GM23338 (cell line): ENCODE measurements at regions not wholly inside any gene's neighbourhood (a gene's known extent, or its start where the extent isn't known, plus 50 kb on each side); places are given as distances from the start of the nearest gene placed in this dataset.

ENCODE experiments used
- ATAC-seq: fragments of 200-7000 bp; cut with Tn5 transposase; 3 replicates; pipeline ENCODE4 v1.9.1; 2020
- DNase-seq: peaks from one replicate; pipeline ENCODE4 v3.0.0-alpha.2; 2015; ENCODE audit warnings: low spot score
- H2AFZ ChIP-seq: fragments of 200-600 bp; sonication (generic); 2 replicates; pipeline ENCODE4 v1.8.0; 2016; ENCODE audit warnings: antibody characterized with exemption, mild to moderate bottlenecking, moderate library complexity
- H3F3A ChIP-seq: fragments of 200-600 bp; sonication (generic); replicated peaks from 2 replicates; pipeline ENCODE4 v1.8.0; 2017; ENCODE audit warnings: antibody characterized with exemption, mixed run types, low read depth
- H3K27ac ChIP-seq: fragments of 200-600 bp; sonication (generic); 2 replicates; pipeline ENCODE4 v1.6.1; 2016; ENCODE audit warnings: low read depth
- H3K27me3 ChIP-seq: fragments of 200-600 bp; sonication (generic); 2 replicates; pipeline ENCODE4 v1.8.0; 2016; ENCODE audit warnings: mild to moderate bottlenecking, mixed run types, moderate library complexity; ENCODE audit not compliant: insufficient read depth
- H3K36me3 ChIP-seq: fragments of 200-600 bp; sonication (generic); 2 replicates; pipeline ENCODE4 v1.8.0; 2016; ENCODE audit warnings: mild to moderate bottlenecking; ENCODE audit not compliant: insufficient read depth
- H3K4me1 ChIP-seq: fragments of 200-600 bp; sonication (generic); 2 replicates; pipeline ENCODE4 v1.8.0; 2016; ENCODE audit warnings: mild to moderate bottlenecking, moderate library complexity; ENCODE audit not compliant: insufficient read depth
- H3K4me2 ChIP-seq: fragments of 200-600 bp; sonication (generic); 2 replicates; pipeline ENCODE4 v1.7.1; 2017; ENCODE audit warnings: mixed run types
- H3K4me3 ChIP-seq: fragments of 200-600 bp; sonication (generic); 2 replicates; pipeline ENCODE4 v1.6.1; 2016; ENCODE audit warnings: mixed run types
- H3K79me2 ChIP-seq: fragments of 200-600 bp; sonication (generic); replicated peaks from 2 replicates; pipeline ENCODE4 v1.8.0; 2017; ENCODE audit warnings: mild to moderate bottlenecking; ENCODE audit not compliant: insufficient read depth
- H3K9me2 ChIP-seq: fragments of 200-600 bp; sonication (generic); 2 replicates; pipeline ENCODE4 v1.8.0; 2017; ENCODE audit not compliant: insufficient read depth
- H4K20me1 ChIP-seq: fragments of 200-600 bp; sonication (generic); replicated peaks from 2 replicates; pipeline ENCODE4 v1.8.0; 2017; ENCODE audit warnings: mild to moderate bottlenecking; ENCODE audit not compliant: insufficient read depth
- H3K27ac Mint-ChIP-seq: 2 replicates; pipeline ENCODE4 v1.8.0; 2020; ENCODE audit warnings: inconsistent platforms, mild to moderate bottlenecking, moderate library complexity, mixed read lengths
- H3K27me3 Mint-ChIP-seq: 3 replicates; pipeline ENCODE4 v1.8.0; 2022; ENCODE audit warnings: low read depth, mild to moderate bottlenecking, moderate library complexity, mixed read lengths, inconsistent platforms; ENCODE audit not compliant: insufficient read depth, poor library complexity
- H3K36me3 Mint-ChIP-seq: 3 replicates; pipeline ENCODE4 v1.8.0; 2021; ENCODE audit warnings: low read depth, mild to moderate bottlenecking, inconsistent platforms, moderate library complexity, mixed read lengths
- H3K4me1 Mint-ChIP-seq: 3 replicates; pipeline ENCODE4 v1.8.0; 2020; ENCODE audit warnings: mild to moderate bottlenecking, inconsistent platforms, mixed read lengths
- H3K4me3 Mint-ChIP-seq: 3 replicates; pipeline ENCODE4 v1.8.0; 2021; ENCODE audit warnings: moderate library complexity, mild to moderate bottlenecking, inconsistent platforms, mixed read lengths
- H3K9me3 Mint-ChIP-seq: 3 replicates; pipeline ENCODE4 v1.8.0; 2020; ENCODE audit warnings: moderate library complexity, mild to moderate bottlenecking, inconsistent platforms, mixed read lengths
- CTCF ChIP-seq, 2 experiments: fragments of 200-600 bp in 1 of 2; sonication (generic) in 1 of 2; conservative IDR thresholded peaks; 2 replicates each; pipeline versions ENCODE4 v1.5.1 to v1.6.1; 2016 to 2017; ENCODE audit warnings: antibody characterized with exemption in 2 of 2, low read depth in 2 of 2, mild to moderate bottlenecking in 2 of 2, moderate library complexity in 1 of 2
- EZH2phosphoT487 ChIP-seq: fragments of 200-600 bp; sonication (generic); IDR thresholded peaks from one replicate; pipeline ENCODE4 v1.8.1; 2018; ENCODE audit warnings: antibody characterized with exemption; ENCODE audit not compliant: unreplicated experiment
- NANOG ChIP-seq: IDR thresholded peaks from 2 replicates; pipeline ENCODE4 v1.6.1; 2016; ENCODE audit warnings: antibody characterized with exemption, borderline replicate concordance
- STAT1 ChIP-seq: IDR thresholded peaks from one replicate; pipeline ENCODE4 v1.6.1; 2016; ENCODE audit warnings: antibody characterized with exemption; ENCODE audit not compliant: unreplicated experiment
- ZNF114 ChIP-seq: fragments of 250-450 bp; sonication (Bioruptor Pico); IDR thresholded peaks from 2 replicates; pipeline ENCODE4 v1.5.0; 2020; ENCODE audit warnings: mild to moderate bottlenecking, moderate library complexity
- ZNF462 ChIP-seq: fragments of 250-450 bp; sonication (Bioruptor Pico); IDR thresholded peaks from 2 replicates; pipeline ENCODE4 v1.5.0; 2020; ENCODE audit warnings: mild to moderate bottlenecking, moderate library complexity
- TF ChIP-seq, protein P1 (sequence below): IDR thresholded peaks from one replicate; pipeline ENCODE4 v1.6.1; 2018; ENCODE audit warnings: antibody characterized with exemption; ENCODE audit not compliant: unreplicated experiment

DNA sequence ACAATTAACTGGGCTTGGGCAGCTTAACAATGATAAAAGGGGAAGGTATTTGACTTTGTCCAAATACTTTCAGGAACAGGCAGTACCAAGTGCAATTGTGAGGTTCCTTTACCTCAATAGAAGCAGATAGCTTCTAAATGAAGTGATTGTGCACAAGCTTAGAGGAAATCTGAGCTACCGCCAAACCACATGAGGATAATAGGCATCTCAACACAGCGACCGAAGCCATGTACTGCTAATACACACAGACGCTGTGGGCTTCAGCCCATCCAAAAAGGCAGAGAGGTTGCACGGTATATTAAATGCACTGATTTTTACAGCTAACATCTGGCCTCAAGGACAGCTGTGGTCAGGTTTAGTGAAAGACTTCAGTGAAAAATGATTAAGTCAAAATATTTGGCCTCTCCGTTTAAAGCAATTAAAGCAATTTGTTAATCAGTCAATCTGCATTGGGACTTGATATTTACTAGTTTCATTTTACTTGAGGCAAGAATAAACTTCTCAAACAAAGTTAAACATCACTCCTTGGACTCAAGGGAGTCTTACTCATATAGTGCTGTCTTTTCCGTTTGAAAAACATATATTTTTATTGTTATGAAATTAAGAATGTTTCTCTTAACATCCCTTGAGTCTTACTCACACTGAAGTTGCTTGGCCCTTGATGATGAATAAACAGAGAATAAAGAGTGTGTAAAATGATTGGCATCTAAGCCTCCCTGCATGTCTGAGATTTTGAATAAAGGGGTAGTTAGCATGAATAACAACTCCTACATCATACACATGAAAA is 306.3 kb downstream of the C7orf25 start:
- Mint-ChIP-seq H3K27ac (no peak overlapping the region), H3K9me3 (no peaks in the 10 kb centered on the region), H3K27me3 (peaks cover 4% of the 10 kb centered on the region), H3K36me3 (no peaks in the 10 kb centered on the region), H3K4me3 (no peak overlapping the region), H3K4me1 (no peaks in the 10 kb centered on the region)
- TF ChIP-seq, protein P1, sequence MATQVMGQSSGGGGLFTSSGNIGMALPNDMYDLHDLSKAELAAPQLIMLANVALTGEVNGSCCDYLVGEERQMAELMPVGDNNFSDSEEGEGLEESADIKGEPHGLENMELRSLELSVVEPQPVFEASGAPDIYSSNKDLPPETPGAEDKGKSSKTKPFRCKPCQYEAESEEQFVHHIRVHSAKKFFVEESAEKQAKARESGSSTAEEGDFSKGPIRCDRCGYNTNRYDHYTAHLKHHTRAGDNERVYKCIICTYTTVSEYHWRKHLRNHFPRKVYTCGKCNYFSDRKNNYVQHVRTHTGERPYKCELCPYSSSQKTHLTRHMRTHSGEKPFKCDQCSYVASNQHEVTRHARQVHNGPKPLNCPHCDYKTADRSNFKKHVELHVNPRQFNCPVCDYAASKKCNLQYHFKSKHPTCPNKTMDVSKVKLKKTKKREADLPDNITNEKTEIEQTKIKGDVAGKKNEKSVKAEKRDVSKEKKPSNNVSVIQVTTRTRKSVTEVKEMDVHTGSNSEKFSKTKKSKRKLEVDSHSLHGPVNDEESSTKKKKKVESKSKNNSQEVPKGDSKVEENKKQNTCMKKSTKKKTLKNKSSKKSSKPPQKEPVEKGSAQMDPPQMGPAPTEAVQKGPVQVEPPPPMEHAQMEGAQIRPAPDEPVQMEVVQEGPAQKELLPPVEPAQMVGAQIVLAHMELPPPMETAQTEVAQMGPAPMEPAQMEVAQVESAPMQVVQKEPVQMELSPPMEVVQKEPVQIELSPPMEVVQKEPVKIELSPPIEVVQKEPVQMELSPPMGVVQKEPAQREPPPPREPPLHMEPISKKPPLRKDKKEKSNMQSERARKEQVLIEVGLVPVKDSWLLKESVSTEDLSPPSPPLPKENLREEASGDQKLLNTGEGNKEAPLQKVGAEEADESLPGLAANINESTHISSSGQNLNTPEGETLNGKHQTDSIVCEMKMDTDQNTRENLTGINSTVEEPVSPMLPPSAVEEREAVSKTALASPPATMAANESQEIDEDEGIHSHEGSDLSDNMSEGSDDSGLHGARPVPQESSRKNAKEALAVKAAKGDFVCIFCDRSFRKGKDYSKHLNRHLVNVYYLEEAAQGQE = no peak
- TF ChIP-seq CTCF (conservative IDR thresholded peaks at IDR 0.05; ENCODE audit: low read depth in 2 of 2) (no peak), EZH2phosphoT487 (no peak), ZNF114 (CRISPR knock-in tag) (no peak)
- Histone ChIP-seq H3K9me2 (no peaks in the 10 kb centered on the region), H3K27me3 (no peaks in the 10 kb centered on the region), H3K36me3 (no peaks in the 10 kb centered on the region), H3K4me3 (no peak overlapping the region), H3K4me1 (no peaks in the 10 kb centered on the region), H2AFZ (peak overlapping the region; percentile 75), H3K4me2 (no peak overlapping the region), H3K79me2 (no peaks in the 10 kb centered on the region), H4K20me1 (no peaks in the 10 kb centered on the region), H3K27ac (no peak overlapping the region), H3F3A (no peaks in the 10 kb centered on the region)
- DNase-seq (no peak), ATAC-seq (no peak)

- Histone ChIP-seq H3K79me2 (no peaks in the 10 kb centered on the region), H3K36me3 (no peaks in the 10 kb centered on the region), H3K4me1 (no peaks in the 10 kb centered on the region), H3K27me3 (no peaks in the 10 kb centered on the region), H3F3A (no peaks in the 10 kb centered on the region), H3K4me3 (no peak overlapping the region), H4K20me1 (no peaks in the 10 kb centered on the region), H2AFZ (no peak overlapping the region), H3K9me2 (no peaks in the 10 kb centered on the region), H3K27ac (no peak overlapping the region), H3K4me2 (no peak overlapping the region)
- no peak for DNase-seq
- H3K4me1 Mint-ChIP-seq = no peaks in the 10 kb centered on the region
- peaks cover 4% of the 10 kb centered on the region for H3K27me3 Mint-ChIP-seq
- ATAC-seq = no peak
- H3K9me3 Mint-ChIP-seq = no peaks in the 10 kb centered on the region
- H3K4me3 Mint-ChIP-seq = no peak overlapping the region
- H3K27ac Mint-ChIP-seq = no peak overlapping the region
- H3K36me3 Mint-ChIP-seq = no peaks in the 10 kb centered on the region
- no peak for TF ChIP-seq ZNF462
- no peak for TF ChIP-seq ZNF114 (CRISPR knock-in tag)
- TF ChIP-seq EZH2phosphoT487 = no peak
- no peak for TF ChIP-seq NANOG
- no peak for TF ChIP-seq STAT1
These were observed 308.4 kb downstream of the C7orf25 start for GRCh38 chr7:42603496-42603895.
